NOMO-1 treated with DMSO at 0.1 percent for 48 hours (cell line): ENCODE measurements at regions not wholly inside any gene's neighbourhood (a gene's known extent, or its start where the extent isn't known, plus 50 kb on each side); places are given as distances from the start of the nearest gene placed in this dataset.

Source experiments
- DNase-seq: peaks from one replicate; lab custom pipeline; 2025; ENCODE audit not compliant: unreplicated experiment; lab: John Stamatoyannopoulos, UW

DNA sequence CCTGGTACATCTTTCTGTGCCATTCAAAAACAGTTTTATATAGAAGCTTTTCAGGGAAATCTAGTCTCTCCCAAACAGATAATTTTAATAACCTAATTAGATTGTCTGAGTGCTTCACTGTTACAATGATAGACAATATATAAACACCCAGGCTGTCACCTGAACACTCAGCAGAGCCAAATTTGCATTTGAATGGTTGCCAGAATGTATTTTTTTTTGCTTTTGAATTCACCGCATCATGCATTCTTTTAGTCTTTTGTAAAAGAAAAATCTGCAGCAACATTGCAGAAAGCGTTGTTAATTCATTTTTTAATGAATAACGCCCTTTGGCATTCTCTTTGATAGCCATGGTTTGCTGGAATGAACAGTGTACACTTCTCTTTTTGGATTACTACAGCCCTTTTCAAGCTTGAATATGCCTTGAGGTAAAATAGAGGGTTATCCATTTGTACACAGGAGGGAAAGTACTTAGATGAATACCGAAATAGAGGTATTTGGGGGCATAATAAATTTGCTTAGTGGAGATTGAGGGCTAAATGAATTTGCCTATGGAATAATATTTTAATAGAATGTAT lies 175.0 kb upstream of the EPHA5 start:
- DNase-seq = no peak

DNA sequence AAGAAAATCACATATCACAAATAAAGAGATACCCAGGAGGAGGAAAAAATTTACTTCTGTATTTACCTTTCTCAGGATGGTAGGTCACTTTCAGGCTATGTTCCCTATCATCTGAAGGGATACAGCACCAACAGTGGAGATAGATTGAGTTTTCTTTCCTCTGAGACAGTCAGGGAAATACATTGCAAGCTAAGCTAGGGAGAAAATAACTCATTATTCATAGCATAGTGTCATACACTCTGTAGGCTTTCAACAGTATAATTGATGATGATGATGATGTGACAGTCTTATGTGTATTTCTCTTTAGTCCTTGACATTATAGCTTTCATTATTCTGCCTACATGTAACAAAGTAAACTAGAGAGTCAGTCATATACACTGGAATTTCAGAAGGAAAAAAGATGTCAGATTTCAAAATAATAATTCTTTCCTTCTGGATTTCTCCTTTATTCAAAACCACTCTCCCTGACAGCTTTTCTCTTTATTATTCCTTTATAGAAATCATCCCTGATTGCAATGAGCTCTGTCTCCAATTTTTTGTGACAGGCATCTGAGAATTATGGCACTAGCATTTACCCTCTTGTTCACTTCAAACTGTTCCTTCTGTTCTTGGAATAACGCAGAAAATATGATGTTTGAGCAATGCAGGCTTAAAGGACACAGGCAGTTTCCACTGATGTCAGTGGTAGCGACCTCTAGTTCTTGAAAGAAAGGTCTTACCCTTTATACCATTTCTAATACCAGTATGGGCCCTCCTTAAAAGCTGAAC lies 169.1 kb upstream of the EPHA5 start:
- no peak for DNase-seq

DNA sequence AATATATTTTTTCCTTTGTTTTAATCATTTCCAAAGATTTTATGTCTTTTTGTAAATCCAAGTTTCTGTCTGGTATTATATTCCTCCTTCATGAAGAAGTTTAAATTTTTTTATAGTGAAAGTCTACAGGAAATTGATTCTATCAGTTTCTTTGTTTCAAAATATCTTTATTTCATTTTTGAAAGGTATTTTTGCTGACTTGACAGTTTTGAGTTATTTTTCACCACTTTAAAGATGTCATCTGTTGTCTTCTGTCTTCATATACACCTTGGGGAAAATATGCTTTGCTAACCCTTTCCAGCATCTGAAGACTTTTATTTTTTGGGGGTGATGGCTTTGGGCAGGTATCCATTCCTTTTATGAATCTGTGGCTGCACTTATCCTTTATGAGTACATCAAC lies 164.4 kb upstream of the EPHA5 start:
- no peak for DNase-seq

DNA sequence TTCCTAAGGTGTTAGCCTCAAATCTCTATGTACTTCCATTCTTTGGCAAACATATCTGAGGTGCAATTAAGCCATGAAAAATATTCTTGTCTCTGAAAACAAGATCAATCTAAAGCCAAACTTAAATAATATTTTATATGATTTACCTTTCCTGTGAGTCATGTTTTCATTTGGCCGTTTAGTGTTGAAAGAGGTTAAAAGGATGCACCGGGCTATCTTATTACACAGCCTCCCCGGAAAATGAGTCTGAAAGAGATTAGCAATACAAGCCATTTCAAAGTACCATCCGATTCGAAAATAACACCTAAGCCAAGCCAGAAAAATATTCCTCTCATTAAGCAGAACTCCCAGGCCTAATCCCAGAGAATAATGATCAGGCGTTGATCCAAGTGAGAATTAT lies 161.5 kb upstream of the EPHA5 start:
- no peak for DNase-seq

DNA sequence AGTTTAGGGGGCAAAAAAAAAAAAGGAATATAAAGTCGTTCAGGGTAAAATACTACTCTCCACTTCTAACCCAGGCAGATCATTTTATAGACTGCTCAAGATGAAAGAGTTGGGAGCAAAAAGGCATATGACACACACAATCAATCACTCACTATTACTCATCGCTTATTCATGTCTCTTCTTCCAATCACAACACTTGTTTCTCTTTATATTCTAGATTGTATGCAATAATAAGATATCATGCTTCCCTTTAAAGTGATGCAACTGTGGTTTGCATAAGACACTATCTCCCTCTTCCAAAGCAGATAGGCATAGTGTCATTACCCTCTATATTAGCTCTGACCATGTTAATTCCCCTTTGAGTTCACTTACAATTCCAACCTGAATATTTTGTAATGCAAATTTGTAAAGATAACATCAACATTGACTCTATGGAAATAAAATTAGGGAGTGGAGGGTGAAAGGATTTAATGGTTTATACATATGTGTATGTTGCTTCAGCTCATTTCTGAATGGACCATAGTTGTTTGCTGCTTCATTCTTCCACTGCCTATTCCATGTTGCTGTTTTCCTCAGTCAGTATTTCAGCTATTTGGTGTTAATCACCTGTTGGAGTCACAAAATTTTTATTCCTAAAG lies 154.9 kb upstream of the EPHA5 start:
- DNase-seq = no peak

DNA sequence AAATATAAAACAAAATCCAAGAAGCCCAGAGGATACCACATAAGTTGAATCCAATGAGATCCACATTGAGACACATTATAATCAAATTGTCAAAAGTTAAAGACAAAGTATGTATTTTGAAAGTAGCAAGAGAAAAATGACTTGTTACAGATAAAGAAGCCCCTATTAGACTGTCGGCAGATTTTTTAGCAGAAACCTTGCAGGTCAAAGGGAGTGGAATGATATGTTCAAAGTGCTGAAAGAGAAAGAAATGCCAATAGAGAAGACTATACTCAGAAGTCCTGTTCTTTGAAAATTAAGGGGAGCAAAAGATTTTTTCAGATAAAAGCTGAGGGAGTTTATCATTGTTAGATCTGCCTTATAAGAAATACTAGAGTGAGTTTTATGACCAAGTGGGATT lies 148.9 kb upstream of the EPHA5 start:
- DNase-seq = no peak

DNA sequence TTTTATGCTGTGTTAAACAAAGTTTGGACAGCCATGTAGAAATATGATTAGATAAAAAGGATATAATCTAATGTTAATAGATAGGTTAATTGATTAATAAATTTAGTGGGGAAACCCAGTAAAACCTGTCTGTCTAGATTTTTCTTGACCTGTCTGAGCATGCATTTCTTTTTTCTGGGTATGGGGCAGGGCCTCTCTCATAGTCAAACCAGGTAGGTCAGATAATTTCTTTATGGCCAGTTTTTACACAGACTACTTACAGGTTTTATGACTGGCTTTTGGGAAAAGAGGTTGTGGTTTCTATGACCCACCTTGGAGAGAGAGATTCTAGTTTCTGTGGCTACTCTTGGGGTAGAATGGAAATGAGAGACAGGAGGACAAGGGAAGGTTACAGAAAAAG lies 135.6 kb upstream of the EPHA5 start:
- no peak for DNase-seq

DNA sequence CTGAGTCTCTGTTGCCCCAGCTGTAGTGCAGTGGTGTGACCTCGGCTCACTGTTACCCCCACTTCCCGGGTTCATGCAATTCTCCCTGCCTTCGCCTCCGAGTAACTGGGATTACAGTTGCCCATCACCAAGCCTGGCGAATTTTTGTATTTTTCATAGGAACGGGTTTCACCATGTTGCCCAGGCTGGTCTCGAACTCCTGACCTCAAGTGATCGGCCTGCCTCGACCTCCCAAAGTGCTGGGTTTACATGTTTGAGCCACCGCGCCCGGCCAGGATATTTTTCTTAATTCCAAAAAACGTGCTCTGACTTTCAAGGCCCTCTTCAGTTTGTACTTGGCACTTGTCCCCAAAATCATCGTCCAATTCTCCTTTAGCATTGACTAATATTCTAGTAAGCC lies 129.2 kb upstream of the EPHA5 start:
- DNase-seq = no peak

DNA sequence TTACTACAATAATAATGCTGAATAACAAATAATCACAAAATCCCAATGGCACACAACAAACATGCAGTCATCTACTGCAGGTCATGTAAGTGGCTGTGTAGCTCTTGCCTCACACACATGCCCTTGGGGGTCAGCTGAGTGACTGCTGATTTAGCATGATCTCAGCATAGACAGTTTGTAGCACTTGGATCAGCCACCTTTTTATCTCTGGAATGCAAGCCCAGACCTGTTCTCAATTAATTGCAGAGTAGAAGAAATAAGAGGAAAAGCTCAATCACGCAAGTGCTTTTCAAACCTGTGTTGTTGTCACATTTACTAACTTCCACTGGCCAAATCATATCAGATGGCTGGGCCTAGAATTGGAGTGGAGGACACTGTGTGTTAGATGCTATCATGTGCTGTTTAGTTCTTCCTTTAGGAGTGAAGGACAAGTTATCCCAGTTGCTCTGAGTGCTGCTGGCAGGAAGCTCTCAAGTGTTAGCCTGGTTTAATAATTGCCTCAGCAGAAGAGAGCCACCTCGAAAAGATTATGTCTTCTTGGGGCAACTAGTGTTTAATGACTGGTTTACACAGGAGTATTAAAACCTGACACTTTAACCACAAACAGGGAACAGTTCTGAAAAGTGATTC lies 128.3 kb upstream of the EPHA5 start:
- DNase-seq = no peak

DNA sequence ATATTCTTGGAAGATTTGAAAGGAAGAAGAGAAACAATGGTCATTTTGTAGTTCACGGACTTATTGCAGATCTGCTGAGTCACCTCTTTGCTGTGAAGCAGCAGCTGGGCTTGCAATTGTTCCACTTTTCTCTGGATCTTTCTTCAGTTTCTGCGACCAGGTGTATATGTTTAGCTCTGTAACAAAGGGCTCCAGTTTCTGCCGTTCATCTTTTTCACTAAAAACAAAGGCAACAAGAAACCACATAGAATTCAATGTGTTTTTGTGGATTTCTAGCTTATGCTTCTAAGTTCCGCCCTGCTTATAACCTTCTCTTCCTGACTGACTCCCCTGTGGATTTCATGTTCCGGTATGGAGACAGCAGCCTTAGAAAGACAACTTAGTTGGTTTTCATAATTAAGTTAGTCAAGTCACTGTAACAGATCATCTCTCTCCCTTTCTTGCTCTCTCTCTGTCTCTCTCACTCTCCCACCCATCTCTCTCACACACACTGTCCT lies 121.6 kb upstream of the EPHA5 start:
- DNase-seq = no peak

DNA sequence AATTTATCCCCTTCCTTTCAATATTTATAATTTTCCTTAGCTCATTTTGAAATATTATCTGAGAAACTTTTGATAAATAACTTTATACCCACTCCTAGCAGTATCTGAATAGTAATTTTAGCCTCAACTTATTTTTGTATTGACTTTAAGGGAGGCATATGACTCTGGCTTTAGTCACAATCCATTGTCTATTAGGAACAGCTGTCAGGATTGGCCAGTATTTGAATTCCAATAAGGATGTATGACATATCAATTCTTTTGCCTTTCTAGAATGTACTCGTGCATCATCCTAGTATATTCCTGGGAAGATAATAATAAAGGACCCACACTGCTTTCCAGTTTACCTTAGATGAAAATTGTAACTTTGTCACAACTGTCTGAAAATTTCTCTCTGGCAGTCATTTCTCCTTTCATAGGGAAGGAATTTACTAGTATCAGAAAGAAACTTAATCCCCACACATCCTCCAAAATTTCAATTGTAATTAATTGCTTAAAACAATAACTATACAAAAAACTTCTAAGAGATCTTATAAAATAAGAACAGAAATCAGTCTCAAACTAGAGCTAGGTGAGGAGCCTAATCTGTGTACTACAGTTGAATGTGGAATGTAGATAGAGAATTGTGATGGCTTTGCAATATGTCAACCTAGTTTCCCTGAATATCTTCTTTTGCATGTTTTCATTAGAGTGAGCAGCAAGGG lies 121.0 kb upstream of the EPHA5 start:
- no peak for DNase-seq

DNA sequence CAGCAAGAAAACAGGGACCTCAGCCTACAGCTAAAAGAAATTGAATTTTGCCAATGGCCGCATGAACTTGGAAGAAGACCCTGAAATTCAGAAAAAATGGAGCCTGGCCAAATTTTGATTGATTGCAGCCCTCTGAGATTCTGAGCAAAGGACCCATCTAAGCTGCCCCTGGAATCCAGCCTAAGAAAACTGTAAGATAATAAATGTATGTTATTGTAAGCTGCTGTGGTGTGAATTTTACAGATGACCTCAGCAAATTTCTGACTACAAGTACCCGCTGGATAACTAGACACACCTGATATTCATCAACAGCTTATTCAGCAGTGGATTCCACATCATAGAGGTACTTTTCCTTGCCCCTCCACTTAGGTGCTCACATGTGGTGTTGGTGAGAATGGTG lies 119.5 kb upstream of the EPHA5 start:
- no peak for DNase-seq

DNA sequence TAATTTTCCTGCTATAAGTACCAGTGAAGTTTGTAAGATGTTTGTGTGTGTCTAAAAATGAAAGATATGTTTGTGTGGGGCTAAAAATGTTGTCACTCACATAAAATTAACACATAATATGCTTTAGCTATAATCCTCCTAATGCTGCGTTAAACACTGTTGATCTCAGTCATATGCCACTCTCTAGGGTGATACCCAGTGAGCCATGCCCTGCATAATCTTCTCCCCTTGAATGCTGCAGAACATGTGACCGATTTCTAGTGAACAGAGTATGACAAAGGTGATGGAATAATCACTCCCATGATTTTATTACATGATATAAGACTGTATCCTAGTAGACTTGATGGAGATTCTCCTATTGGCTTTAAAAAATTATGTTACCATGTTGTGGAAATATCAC lies 119.1 kb upstream of the EPHA5 start:
- DNase-seq = no peak

DNA sequence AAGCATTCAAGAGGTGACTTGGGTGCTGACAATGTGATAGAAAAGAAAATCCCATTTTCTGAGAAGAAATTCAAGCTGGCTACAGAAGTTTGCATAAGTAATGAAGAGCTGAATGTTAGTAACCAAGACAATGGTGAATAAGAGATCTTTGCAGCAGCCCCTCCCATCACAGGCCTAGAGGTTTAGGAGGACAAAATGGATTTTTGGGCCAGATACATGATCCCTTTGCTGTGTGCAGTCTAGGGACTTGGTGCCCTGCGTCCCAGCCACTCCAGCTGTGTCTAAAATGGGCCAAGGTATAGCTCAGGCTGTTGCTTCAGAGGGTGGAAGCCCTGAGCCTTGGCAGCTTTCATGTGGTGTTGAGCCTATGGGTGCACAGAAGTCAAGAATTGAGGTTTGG lies 107.0 kb upstream of the EPHA5 start:
- DNase-seq = no peak

DNA sequence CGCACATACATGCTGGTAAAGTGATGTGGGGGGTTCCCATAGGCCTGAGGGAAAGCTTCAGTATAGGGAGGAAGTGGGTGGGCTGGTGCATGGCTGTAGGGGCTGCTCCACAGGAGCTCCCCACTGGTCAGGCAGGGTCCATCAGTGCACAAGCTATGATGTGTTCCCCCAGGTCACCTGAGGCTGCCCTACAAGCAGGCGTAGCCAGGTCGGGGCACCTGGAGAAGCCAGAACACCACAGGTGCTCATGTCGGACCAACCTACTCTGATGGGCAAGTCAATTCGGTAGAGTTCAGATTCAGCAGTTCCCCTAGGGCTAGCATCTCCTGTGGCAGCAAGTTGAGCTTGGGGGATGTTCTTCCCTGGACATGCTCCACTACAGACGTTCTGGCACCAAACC lies 103.3 kb upstream of the EPHA5 start:
- DNase-seq = no peak

DNA sequence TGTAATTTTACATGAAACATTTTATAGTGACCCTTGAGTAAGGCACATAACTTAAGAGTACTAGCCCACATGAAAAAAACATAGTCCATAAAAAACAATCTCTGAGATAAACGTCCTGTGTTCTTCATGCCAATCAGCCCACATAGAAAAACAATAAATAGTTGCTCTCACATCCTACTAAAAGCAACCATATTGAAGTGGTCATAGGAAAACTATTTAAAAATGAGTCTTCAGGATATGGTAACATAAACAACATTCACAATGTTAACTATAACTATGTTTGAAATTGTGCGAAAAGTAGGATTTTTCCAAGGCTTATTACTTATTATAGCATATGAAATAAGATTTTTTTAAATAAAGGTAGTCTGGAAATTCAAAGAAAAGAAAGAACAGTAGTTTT lies 77.1 kb upstream of the EPHA5 start:
- DNase-seq = no peak

DNA sequence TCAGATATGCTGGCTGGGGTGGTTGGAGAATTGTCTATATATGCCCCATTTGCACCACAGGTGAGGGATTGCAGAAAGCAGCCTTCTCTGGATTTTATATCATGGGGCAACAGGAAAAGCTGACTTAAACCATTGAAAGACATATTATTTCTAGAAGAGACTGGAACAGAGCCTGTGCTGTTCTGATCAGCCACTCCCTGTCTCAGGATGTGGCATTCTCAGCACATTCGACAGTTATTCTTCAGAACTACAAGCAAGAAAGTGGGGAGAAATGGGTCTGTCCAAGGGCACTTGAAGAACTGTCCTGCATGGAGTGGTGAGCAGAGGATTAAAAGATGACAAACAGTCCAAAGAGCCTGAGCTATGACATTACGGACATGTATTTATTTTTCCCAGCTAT lies 67.8 kb upstream of the EPHA5 start:
- no peak for DNase-seq

DNA sequence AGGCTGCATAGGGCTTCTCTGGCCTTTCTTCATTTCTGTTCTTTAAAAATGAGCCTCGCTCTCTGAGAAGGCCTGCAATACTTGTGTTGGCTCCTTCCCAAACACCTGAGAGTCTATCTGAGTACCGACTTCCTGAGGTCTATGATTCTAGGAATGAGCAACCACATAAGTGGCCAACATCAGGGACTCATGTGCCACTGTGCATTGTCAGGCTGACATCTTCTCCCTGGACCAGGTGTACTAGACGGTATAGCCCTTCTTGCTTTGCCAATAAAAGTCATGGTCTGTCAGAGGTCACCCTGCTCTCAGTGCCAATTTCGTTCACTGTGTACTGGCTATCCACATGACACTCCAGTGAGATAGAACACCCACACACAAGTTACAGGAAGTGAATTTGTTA lies 67.4 kb upstream of the EPHA5 start:
- DNase-seq = no peak

DNA sequence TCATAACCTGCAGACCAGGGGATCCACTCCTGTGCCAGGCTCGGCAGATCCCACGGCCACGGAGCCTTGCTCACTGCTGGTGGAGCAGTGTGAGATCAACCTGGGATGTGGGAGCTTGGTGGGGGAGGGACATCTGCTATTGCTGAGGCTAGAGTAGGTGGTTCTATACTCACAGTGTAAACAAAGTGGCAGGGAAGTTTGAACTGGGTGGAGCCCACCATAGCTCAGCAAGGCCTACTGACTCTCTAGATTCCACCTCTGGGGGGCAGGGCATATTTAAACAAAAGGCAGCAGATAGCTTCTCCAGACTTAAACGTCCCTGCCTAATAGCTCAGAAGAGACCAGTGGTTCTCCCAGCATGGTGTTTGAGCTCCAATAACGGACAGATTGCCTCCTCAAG lies 54.7 kb upstream of the EPHA5 start:
- DNase-seq = no peak
